ENCODE measurements at regions not wholly inside any gene's neighbourhood (a gene's known extent, or its start where the extent isn't known, plus 50 kb on each side); places are given as distances from the start of the nearest gene placed in this dataset.

GRCh38 chr17:55632236-55632635 is 90.4 kb downstream of the TMEM100 start:
- TF ChIP-seq, protein P1, sequence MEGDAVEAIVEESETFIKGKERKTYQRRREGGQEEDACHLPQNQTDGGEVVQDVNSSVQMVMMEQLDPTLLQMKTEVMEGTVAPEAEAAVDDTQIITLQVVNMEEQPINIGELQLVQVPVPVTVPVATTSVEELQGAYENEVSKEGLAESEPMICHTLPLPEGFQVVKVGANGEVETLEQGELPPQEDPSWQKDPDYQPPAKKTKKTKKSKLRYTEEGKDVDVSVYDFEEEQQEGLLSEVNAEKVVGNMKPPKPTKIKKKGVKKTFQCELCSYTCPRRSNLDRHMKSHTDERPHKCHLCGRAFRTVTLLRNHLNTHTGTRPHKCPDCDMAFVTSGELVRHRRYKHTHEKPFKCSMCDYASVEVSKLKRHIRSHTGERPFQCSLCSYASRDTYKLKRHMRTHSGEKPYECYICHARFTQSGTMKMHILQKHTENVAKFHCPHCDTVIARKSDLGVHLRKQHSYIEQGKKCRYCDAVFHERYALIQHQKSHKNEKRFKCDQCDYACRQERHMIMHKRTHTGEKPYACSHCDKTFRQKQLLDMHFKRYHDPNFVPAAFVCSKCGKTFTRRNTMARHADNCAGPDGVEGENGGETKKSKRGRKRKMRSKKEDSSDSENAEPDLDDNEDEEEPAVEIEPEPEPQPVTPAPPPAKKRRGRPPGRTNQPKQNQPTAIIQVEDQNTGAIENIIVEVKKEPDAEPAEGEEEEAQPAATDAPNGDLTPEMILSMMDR (IDR thresholded peaks at IDR 0.05): no peak
- no peak for TF ChIP-seq POLR2A (IDR thresholded peaks at IDR 0.05)

All from breast epithelium (tissue), 3 donors.